ENCODE measurements at regions not wholly inside any gene's neighbourhood (a gene's known extent, or its start where the extent isn't known, plus 50 kb on each side); places are given as distances from the start of the nearest gene placed in this dataset.
"Not testable (repeated sequence)": the region's sequence is repeated elsewhere in the genome, so short reads cannot be mapped to it uniquely, and the experiment has no call there.

- no peak for DNase-seq (ENCODE audit: low spot score)
- no peak for TF ChIP-seq CTCF (IDR thresholded peaks at IDR 0.05; ENCODE audit: extremely low read depth, missing control alignments)
Observed at GRCh38 chr6:86508230-86508629, 429.1 kb upstream of the HTR1E start.

- TF ChIP-seq CTCF (IDR thresholded peaks at IDR 0.05; ENCODE audit: extremely low read depth, missing control alignments): no peak
- DNase-seq (ENCODE audit: low spot score): no peak
Observed at GRCh38 chr6:86502497-86502896, 434.8 kb upstream of the HTR1E start.

- no peak for TF ChIP-seq CTCF (IDR thresholded peaks at IDR 0.05; ENCODE audit: extremely low read depth, missing control alignments)
- no peak for DNase-seq (ENCODE audit: low spot score)
Observed at GRCh38 chr6:86500035-86500434, 437.3 kb upstream of the HTR1E start.

GRCh38 chr6:86489042-86489441, 448.3 kb upstream of the HTR1E start:
- not testable (repeated sequence) for DNase-seq (ENCODE audit: low spot score)

GRCh38 chr6:86487660-86488221, 449.6 kb upstream of the HTR1E start:
- DNase-seq (ENCODE audit: low spot score): no peak
- TF ChIP-seq CTCF (IDR thresholded peaks at IDR 0.05; ENCODE audit: extremely low read depth, missing control alignments): no peak

GRCh38 chr6:86478316-86478715, 459.0 kb upstream of the HTR1E start:
- not testable (repeated sequence) for DNase-seq (ENCODE audit: low spot score)

GRCh38 chr6:86477500-86478148, 459.7 kb upstream of the HTR1E start:
- DNase-seq (ENCODE audit: low spot score): no peak
- TF ChIP-seq CTCF (IDR thresholded peaks at IDR 0.05; ENCODE audit: extremely low read depth, missing control alignments): no peak

- DNase-seq (ENCODE audit: low spot score): no peak
- TF ChIP-seq CTCF (IDR thresholded peaks at IDR 0.05; ENCODE audit: extremely low read depth, missing control alignments): no peak
Observed at GRCh38 chr6:86476311-86476710, 461.0 kb upstream of the HTR1E start.

All from GM20000 (cell line).